B cell (primary cell): ENCODE measurements at regions not wholly inside any gene's neighbourhood (a gene's known extent, or its start where the extent isn't known, plus 50 kb on each side); places are given as distances from the start of the nearest gene placed in this dataset.

Source experiments
- ATAC-seq: fragments of 200-7000 bp; cut with Tn5 transposase; one replicate; pipeline ENCODE4 v1.10.0; 2021; ENCODE audit warnings: low read depth, mild to moderate bottlenecking, moderate number of reproducible peaks, moderate library complexity
- CTCF ChIA-PET: fragments of 350-600 bp; sonication (Branson Sonifier 250); formaldehyde crosslinking; loops from one replicate; lab custom pipeline; 2021; ENCODE audit warnings: antibody characterized with exemption, inconsistent platforms; lab: Charles Lee
- POLR2A ChIA-PET: fragments of 350-600 bp; sonication (Branson Sonifier 250); formaldehyde crosslinking; loops from one replicate; lab custom pipeline; 2021; ENCODE audit warnings: antibody characterized with exemption; lab: Charles Lee
- DNase-seq: peaks from one replicate; pipeline ENCODE4 v3.0.0; 2013
- H2AFZ ChIP-seq: 2 replicates; pipeline ENCODE4 v1.6.1; 2012; ENCODE audit warnings: mild to moderate bottlenecking, low read depth, low read length; ENCODE audit not compliant: insufficient read depth, poor library complexity, severe bottlenecking
- H3K27ac ChIP-seq, 2 donors: 1 replicate in 1 of 2; 2 replicates in 1 of 2; pipeline ENCODE4 v1.5.1; 2012 to 2013; ENCODE audit warnings: low read length in 2 of 2, mild to moderate bottlenecking in 2 of 2, moderate library complexity in 1 of 2
- H3K27me3 ChIP-seq, 4 experiments: fragments of 200-600 bp in 1 of 4; sonication (generic) in 1 of 4; replicated peaks in 1 of 4; 1 replicate in 2 of 4; 2 replicates in 2 of 4; pipeline versions ENCODE4 v1.6.1 to v1.7.0; 2013 to 2016; ENCODE audit warnings: low read length in 3 of 4, mild to moderate bottlenecking in 2 of 4, mixed read lengths in 1 of 4, moderate library complexity in 1 of 4; ENCODE audit not compliant: insufficient read depth in 4 of 4, control insufficient read depth in 3 of 4; ENCODE audit errors: control extremely low read depth in 1 of 4
- H3K36me3 ChIP-seq, 2 experiments: replicated peaks in 1 of 2; 1 replicate in 1 of 2; 2 replicates in 1 of 2; pipeline versions ENCODE4 v1.6.1 to v1.7.1; 2013; ENCODE audit warnings: low read length in 1 of 2; ENCODE audit not compliant: insufficient read depth in 2 of 2, control insufficient read depth in 1 of 2; ENCODE audit errors: control extremely low read depth in 1 of 2, extremely low read depth in 1 of 2
- H3K4me1 ChIP-seq, 2 donors: fragments of 200-600 bp in 1 of 2; sonication (generic) in 1 of 2; 1 replicate in 1 of 2; 2 replicates in 1 of 2; pipeline versions ENCODE4 v1.5.1 to v1.6.1; 2013 to 2017; ENCODE audit warnings: low read length in 2 of 2; ENCODE audit not compliant: control insufficient read depth in 2 of 2, insufficient read depth in 2 of 2
- H3K4me2 ChIP-seq: replicated peaks from 2 replicates; pipeline ENCODE3; 2012; ENCODE audit warnings: mild to moderate bottlenecking, low read depth, low read length; ENCODE audit not compliant: poor library complexity, severe bottlenecking
- H3K4me3 ChIP-seq, 5 experiments: fragments of 200-600 bp in 1 of 5; sonication (generic) in 1 of 5; 1 replicate in 3 of 5; 2 replicates in 2 of 5; pipeline versions ENCODE4 v1.5.1 to v1.7.0; 2011 to 2016; ENCODE audit warnings: low read length in 4 of 5, mild to moderate bottlenecking in 4 of 5, low read depth in 2 of 5, control low read depth in 1 of 5, moderate library complexity in 1 of 5; ENCODE audit not compliant: insufficient read depth in 1 of 5; ENCODE audit errors: control extremely low read depth in 1 of 5, extremely low read depth in 1 of 5
- H3K79me2 ChIP-seq: fragments of 200-600 bp; sonication (generic); one replicate; pipeline ENCODE4 v1.6.0; 2016; ENCODE audit warnings: low read length; ENCODE audit not compliant: control insufficient read depth, insufficient read depth
- H3K9ac ChIP-seq: fragments of 200-600 bp; sonication (generic); 2 replicates; pipeline ENCODE4 v1.6.1; 2017; ENCODE audit warnings: mild to moderate bottlenecking, low read length, moderate library complexity
- H3K9me3 ChIP-seq, 3 donors: one replicate each; pipeline versions ENCODE4 v1.6.1 to v1.7.1; 2013; ENCODE audit warnings: low read length in 2 of 3; ENCODE audit not compliant: control insufficient read depth in 2 of 3, insufficient read depth in 1 of 3; ENCODE audit errors: control extremely low read depth in 1 of 3
- H4K20me1 ChIP-seq: 2 replicates; pipeline ENCODE4 v1.6.0; 2012; ENCODE audit warnings: mild to moderate bottlenecking, low read length; ENCODE audit not compliant: insufficient read depth, control insufficient read depth, poor library complexity, severe bottlenecking
- H3K27ac Mint-ChIP-seq: one replicate; pipeline ENCODE4 v1.8.0; 2021; ENCODE audit warnings: mixed read lengths
- H3K27me3 Mint-ChIP-seq: one replicate; pipeline ENCODE4 v1.8.0; 2021; ENCODE audit warnings: mixed read lengths
- H3K4me1 Mint-ChIP-seq: one replicate; pipeline ENCODE4 v1.8.0; 2021; ENCODE audit warnings: mixed read lengths
- H3K4me3 Mint-ChIP-seq: one replicate; pipeline ENCODE4 v1.8.0; 2021; ENCODE audit warnings: mixed read lengths
- H3K9me3 Mint-ChIP-seq: one replicate; pipeline ENCODE4 v1.8.0; 2022; ENCODE audit warnings: mixed read lengths; ENCODE audit not compliant: insufficient read depth
- CTCF ChIP-seq: fragments of 200-600 bp; IDR thresholded peaks from one replicate; pipeline ENCODE4 v1.8.0; 2022; ENCODE audit warnings: antibody characterized with exemption, mild to moderate bottlenecking
- EZH2 ChIP-seq: IDR thresholded peaks from 2 replicates; pipeline ENCODE4 v1.6.1; 2012; ENCODE audit warnings: borderline replicate concordance, low read depth, mild to moderate bottlenecking, moderate library complexity, low read length; ENCODE audit not compliant: insufficient read depth, poor library complexity, severe bottlenecking
- WGBS: methylation state at CpG from one replicate; pipeline ENCODE4 v1.1.5; 2013; ENCODE audit warnings: missing lambda C conversion rate; ENCODE audit not compliant: insufficient coverage; 5-methylcytosine and 5-hydroxymethylcytosine counted together
- intact Hi-C: fragments of 100-400 bp; cut with micrococcal nuclease; formaldehyde crosslinking; loops from one replicate; pipeline ENCODE4 v1.10.0; 2022

- no peaks in the 10 kb centered on the region for H3K79me2 ChIP-seq
- intact Hi-C loops, result no loop called here
- no peaks in the 10 kb centered on the region for H3K27me3 Mint-ChIP-seq
- H3K27ac Mint-ChIP-seq, result no peak overlapping the region
- TF ChIP-seq CTCF (no peak), EZH2 (no peak)
- H2AFZ ChIP-seq, result no peak overlapping the region
- no CpG with 5 or more reads among the region's 1 CpG for WGBS
- H3K27me3 ChIP-seq, result no peaks in the 10 kb centered on the region
- no peak overlapping the region for H3K9ac ChIP-seq
- H3K9me3 ChIP-seq, result peaks cover 0 to 8% (median 0%) of the 10 kb centered on the region in 3 donors
- CTCF ChIA-PET, result no interaction called here
- ATAC-seq (no peak), DNase-seq (no peak)
- no peaks in the 10 kb centered on the region for H3K4me1 ChIP-seq
- H3K4me2 ChIP-seq, result no peak overlapping the region
- H3K4me3 Mint-ChIP-seq, result no peak overlapping the region
- no peaks in the 10 kb centered on the region for H4K20me1 ChIP-seq
- H3K9me3 Mint-ChIP-seq, result no peaks in the 10 kb centered on the region
- H3K27ac ChIP-seq, result no peak overlapping the region
- POLR2A ChIA-PET, result no interaction called here
- no peaks in the 10 kb centered on the region for H3K4me1 Mint-ChIP-seq
- no peak overlapping the region for H3K4me3 ChIP-seq
- H3K36me3 ChIP-seq, result no peaks in the 10 kb centered on the region
Observed at GRCh38 chr3:89038869-89039268, 68.6 kb upstream of the EPHA3 start.

- no peaks in the 10 kb centered on the region for H3K4me1 Mint-ChIP-seq
- H3K4me1 ChIP-seq, result no peaks in the 10 kb centered on the region
- intact Hi-C loops, result no loop called here
Observed at GRCh38 chr3:89042236-89042835, 65.1 kb upstream of the EPHA3 start.

More at GRCh38 chr3:89042236-89042835, 65.1 kb upstream of the EPHA3 start:
- Histone ChIP-seq H3K36me3 (no peaks in the 10 kb centered on the region), H3K79me2 (no peaks in the 10 kb centered on the region), H3K4me3 (no peak overlapping the region), H3K4me2 (no peak overlapping the region), H3K9me3 (peaks cover 0 to 3% (median 0%) of the 10 kb centered on the region in 3 donors), H3K27me3 (no peaks in the 10 kb centered on the region), H2AFZ (no peak overlapping the region), H4K20me1 (no peaks in the 10 kb centered on the region), H3K9ac (no peak overlapping the region), H3K27ac (no peak overlapping the region)
- ChIA-PET CTCF (no interaction called here), POLR2A (no interaction called here)
- Mint-ChIP-seq H3K9me3 (no peaks in the 10 kb centered on the region), H3K27me3 (no peaks in the 10 kb centered on the region), H3K4me3 (no peak overlapping the region), H3K27ac (no peak overlapping the region)
- ATAC-seq, result no peak
- no peak for TF ChIP-seq EZH2
- 100% methylated on average over 1 of the region's 3 CpGs for WGBS
- no peak for DNase-seq
